IMR-90 (cell line): ENCODE measurements at regions not wholly inside any gene's neighbourhood (a gene's known extent, or its start where the extent isn't known, plus 50 kb on each side); places are given as distances from the start of the nearest gene placed in this dataset.

ENCODE experiments used
- BHLHE40 ChIP-seq: fragments of 150-350 bp; IDR thresholded peaks from 2 replicates; pipeline ENCODE4 v1.6.1; 2016; ENCODE audit warnings: mild to moderate bottlenecking, low read depth, low read length
- CHD1 ChIP-seq: IDR thresholded peaks from 2 replicates; pipeline ENCODE4 v1.6.1; 2012; ENCODE audit warnings: low read depth, low read length, improper control_type of control experiment
- MAZ ChIP-seq: IDR thresholded peaks from 2 replicates; pipeline ENCODE4 v1.6.1; 2012; ENCODE audit warnings: low read depth, mild to moderate bottlenecking, low read length, improper control_type of control experiment, moderate library complexity, borderline replicate concordance
- MXI1 ChIP-seq: IDR thresholded peaks from 2 replicates; pipeline ENCODE4 v1.6.1; 2012; ENCODE audit warnings: low read depth, mild to moderate bottlenecking, low read length, moderate library complexity, borderline replicate concordance
- POLR2A ChIP-seq: IDR thresholded peaks from 2 replicates; pipeline ENCODE4 v1.6.1; 2012; ENCODE audit warnings: mild to moderate bottlenecking, low read depth, low read length
- RAD21 ChIP-seq: IDR thresholded peaks from 2 replicates; pipeline ENCODE4 v1.6.1; 2012; ENCODE audit warnings: low read length, improper control_type of control experiment
- RCOR1 ChIP-seq: IDR thresholded peaks from 2 replicates; pipeline ENCODE4 v1.6.1; 2012; ENCODE audit warnings: mild to moderate bottlenecking, low read length, improper control_type of control experiment; ENCODE audit not compliant: insufficient replicate concordance
- RFX5 ChIP-seq: IDR thresholded peaks from 2 replicates; pipeline ENCODE4 v1.8.0; 2012; ENCODE audit warnings: low read depth, mild to moderate bottlenecking, low read length, moderate library complexity
- SMC3 ChIP-seq: fragments of 150-350 bp; IDR thresholded peaks from 2 replicates; pipeline ENCODE4 v1.6.1; 2016; ENCODE audit warnings: low read depth, mild to moderate bottlenecking, antibody characterized with exemption, low read length, moderate library complexity
- TF ChIP-seq, protein P1 (sequence below): conservative IDR thresholded peaks from 2 replicates; pipeline ENCODE4 v1.5.1; 2012; ENCODE audit warnings: mild to moderate bottlenecking, low read depth, low read length, improper control_type of control experiment

GRCh38 chr3:66828303-66828702, 169.8 kb upstream of the KBTBD8 start:
- TF ChIP-seq, protein P1, sequence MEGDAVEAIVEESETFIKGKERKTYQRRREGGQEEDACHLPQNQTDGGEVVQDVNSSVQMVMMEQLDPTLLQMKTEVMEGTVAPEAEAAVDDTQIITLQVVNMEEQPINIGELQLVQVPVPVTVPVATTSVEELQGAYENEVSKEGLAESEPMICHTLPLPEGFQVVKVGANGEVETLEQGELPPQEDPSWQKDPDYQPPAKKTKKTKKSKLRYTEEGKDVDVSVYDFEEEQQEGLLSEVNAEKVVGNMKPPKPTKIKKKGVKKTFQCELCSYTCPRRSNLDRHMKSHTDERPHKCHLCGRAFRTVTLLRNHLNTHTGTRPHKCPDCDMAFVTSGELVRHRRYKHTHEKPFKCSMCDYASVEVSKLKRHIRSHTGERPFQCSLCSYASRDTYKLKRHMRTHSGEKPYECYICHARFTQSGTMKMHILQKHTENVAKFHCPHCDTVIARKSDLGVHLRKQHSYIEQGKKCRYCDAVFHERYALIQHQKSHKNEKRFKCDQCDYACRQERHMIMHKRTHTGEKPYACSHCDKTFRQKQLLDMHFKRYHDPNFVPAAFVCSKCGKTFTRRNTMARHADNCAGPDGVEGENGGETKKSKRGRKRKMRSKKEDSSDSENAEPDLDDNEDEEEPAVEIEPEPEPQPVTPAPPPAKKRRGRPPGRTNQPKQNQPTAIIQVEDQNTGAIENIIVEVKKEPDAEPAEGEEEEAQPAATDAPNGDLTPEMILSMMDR = no peak
- TF ChIP-seq POLR2A (no peak), RFX5 (no peak), MAZ (no peak), MXI1 (no peak), RCOR1 (no peak), RAD21 (no peak), CHD1 (no peak), BHLHE40 (no peak), SMC3 (no peak)
